NCI-H226 (cell line): ENCODE measurements at regions not wholly inside any gene's neighbourhood (a gene's known extent, or its start where the extent isn't known, plus 50 kb on each side); places are given as distances from the start of the nearest gene placed in this dataset.

Experiments
- DNase-seq: peaks from one replicate; pipeline ENCODE4 v3.0.0-alpha.2; 2015

- peak; percentile 23 for DNase-seq
These were observed 52.8 kb upstream of the VWDE start for GRCh38 chr7:12456506-12456905.

GRCh38 chr7:12458520-12459131 lies 55.0 kb upstream of the VWDE start:
- peak; percentile 50 for DNase-seq

- DNase-seq: no peak
These were observed 64.2 kb upstream of the VWDE start for GRCh38 chr7:12467837-12468236.

GRCh38 chr7:12469568-12469967 lies 65.9 kb upstream of the VWDE start:
- DNase-seq: no peak

- no peak for DNase-seq
These were observed 67.3 kb upstream of the VWDE start for GRCh38 chr7:12470930-12471329.

- DNase-seq: no peak
These were observed 70.4 kb upstream of the VWDE start for GRCh38 chr7:12474035-12474434.

GRCh38 chr7:12475362-12476063 lies 71.8 kb upstream of the VWDE start:
- DNase-seq: peak; percentile 80

GRCh38 chr7:12477620-12478019 lies 74.0 kb upstream of the VWDE start:
- DNase-seq: no peak

- DNase-seq: no peak
These were observed 78.1 kb upstream of the VWDE start for GRCh38 chr7:12481722-12482121.

GRCh38 chr7:12485845-12486244 lies 82.2 kb upstream of the VWDE start:
- DNase-seq: no peak

- DNase-seq: no peak
These were observed 82.2 kb upstream of the SCIN start for GRCh38 chr7:12488341-12488740.

- DNase-seq: peak; percentile 24
These were observed 80.3 kb upstream of the SCIN start for GRCh38 chr7:12490107-12490688.

- no peak for DNase-seq
These were observed 79.6 kb upstream of the SCIN start for GRCh38 chr7:12490940-12491339.

GRCh38 chr7:12491526-12491925 lies 79.0 kb upstream of the SCIN start:
- no peak for DNase-seq

GRCh38 chr7:12493407-12493806 lies 77.1 kb upstream of the SCIN start:
- peak; percentile 70 for DNase-seq

- DNase-seq: no peak
These were observed 76.4 kb upstream of the SCIN start for GRCh38 chr7:12493863-12494686.

GRCh38 chr7:12494687-12495024 lies 75.9 kb upstream of the SCIN start:
- DNase-seq: no peak

GRCh38 chr7:12496901-12497674 lies 73.4 kb upstream of the SCIN start:
- DNase-seq: peak; percentile 53

- DNase-seq: no peak
These were observed 66.4 kb upstream of the SCIN start for GRCh38 chr7:12504149-12504548.

GRCh38 chr7:12508005-12508404 lies 62.5 kb upstream of the SCIN start:
- DNase-seq: no peak

- DNase-seq: no peak
These were observed 62.0 kb upstream of the SCIN start for GRCh38 chr7:12508554-12508953.

- no peak for DNase-seq
These were observed 53.1 kb upstream of the SCIN start for GRCh38 chr7:12517451-12517850.
